ENCODE measurements at regions not wholly inside any gene's neighbourhood (a gene's known extent, or its start where the extent isn't known, plus 50 kb on each side); places are given as distances from the start of the nearest gene placed in this dataset.

DNA sequence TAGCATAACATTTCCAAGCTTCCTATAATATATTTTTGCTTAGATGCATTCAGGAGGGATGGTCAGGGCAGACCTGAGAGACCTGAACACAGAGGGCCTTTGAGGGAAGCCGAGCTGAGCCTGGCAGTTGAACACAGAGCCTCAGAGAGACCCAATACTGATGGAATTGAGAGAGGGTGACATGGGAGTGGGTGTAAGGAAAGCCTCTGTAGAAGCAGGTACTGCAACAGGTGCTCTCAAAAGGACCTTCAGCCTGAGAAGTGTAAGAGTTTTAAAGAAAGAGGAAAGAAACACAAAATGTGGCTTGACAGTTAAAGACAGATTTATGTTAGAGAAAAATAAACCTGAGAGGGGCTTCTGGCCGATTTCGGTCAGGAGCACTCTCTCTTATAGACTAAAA lies 73.9 kb upstream of the PGBD5 start (continued):
- TF ChIP-seq ZNF816 (CRISPR knock-in tag; IDR thresholded peaks at IDR 0.05; ENCODE audit: borderline replicate concordance): no peak
- TF ChIP-seq ELF4 (CRISPR knock-in tag; IDR thresholded peaks at IDR 0.05; ENCODE audit: borderline replicate concordance): no peak
- TF ChIP-seq, protein P1, sequence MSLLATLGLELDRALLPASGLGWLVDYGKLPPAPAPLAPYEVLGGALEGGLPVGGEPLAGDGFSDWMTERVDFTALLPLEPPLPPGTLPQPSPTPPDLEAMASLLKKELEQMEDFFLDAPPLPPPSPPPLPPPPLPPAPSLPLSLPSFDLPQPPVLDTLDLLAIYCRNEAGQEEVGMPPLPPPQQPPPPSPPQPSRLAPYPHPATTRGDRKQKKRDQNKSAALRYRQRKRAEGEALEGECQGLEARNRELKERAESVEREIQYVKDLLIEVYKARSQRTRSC (CRISPR knock-in tag; IDR thresholded peaks at IDR 0.05; ENCODE audit: low read depth): no peak
- TF ChIP-seq HMGA1 (CRISPR knock-in tag; conservative IDR thresholded peaks at IDR 0.05): no peak
- TF ChIP-seq, protein P2, sequence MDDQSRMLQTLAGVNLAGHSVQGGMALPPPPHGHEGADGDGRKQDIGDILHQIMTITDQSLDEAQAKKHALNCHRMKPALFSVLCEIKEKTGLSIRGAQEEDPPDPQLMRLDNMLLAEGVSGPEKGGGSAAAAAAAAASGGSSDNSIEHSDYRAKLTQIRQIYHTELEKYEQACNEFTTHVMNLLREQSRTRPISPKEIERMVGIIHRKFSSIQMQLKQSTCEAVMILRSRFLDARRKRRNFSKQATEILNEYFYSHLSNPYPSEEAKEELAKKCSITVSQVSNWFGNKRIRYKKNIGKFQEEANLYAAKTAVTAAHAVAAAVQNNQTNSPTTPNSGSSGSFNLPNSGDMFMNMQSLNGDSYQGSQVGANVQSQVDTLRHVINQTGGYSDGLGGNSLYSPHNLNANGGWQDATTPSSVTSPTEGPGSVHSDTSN (CRISPR knock-in tag; IDR thresholded peaks at IDR 0.05; ENCODE audit: borderline replicate concordance): no peak
- TF ChIP-seq MYNN (CRISPR knock-in tag; IDR thresholded peaks at IDR 0.05; ENCODE audit: low read depth): no peak
- no peak for TF ChIP-seq ZNF136 (CRISPR knock-in tag; IDR thresholded peaks at IDR 0.05; ENCODE audit: low read depth)
- TF ChIP-seq MTA3 (CRISPR knock-in tag; IDR thresholded peaks at IDR 0.05): no peak
- TF ChIP-seq AGO1 (IDR thresholded peaks at IDR 0.05; ENCODE audit: low read depth, low read length, poor library complexity, severe bottlenecking): no peak
- TF ChIP-seq, protein P3, sequence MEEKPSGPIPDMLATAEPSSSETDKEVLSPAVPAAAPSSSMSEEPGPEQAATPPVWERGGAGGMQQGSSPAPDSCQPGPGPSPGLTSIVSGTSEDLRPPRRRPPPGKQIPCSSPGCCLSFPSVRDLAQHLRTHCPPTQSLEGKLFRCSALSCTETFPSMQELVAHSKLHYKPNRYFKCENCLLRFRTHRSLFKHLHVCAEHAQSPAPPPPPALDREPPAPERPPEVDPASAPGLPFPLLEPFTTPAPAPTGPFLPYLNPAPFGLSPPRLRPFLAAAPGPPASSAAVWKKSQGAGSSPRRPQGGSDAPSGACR (CRISPR knock-in tag; IDR thresholded peaks at IDR 0.05): no peak

DNA sequence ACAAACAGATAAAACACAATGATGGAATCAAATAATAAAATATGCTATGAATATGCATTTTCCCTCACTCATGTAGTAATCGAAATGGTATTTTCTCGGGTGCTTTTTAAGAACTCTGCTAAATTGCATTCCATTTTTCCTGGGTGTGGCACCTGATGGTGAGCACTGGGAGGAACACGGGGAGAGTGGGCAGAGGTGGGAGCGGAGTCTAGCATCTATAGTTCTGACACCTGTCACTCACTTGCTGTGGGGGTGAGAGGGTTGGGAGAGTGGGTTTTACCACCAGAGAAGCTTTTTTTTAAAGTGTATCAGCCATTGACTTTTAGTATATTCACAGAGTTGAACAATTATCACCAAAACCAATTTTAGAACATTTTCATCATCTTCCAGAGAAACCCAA lies 73.4 kb upstream of the PGBD5 start:
- DNase-seq (ENCODE audit: low spot score) (no peak), FAIRE-seq (no peak), ATAC-seq (no peak)
- Histone ChIP-seq H3K4me3 (replicated peaks in 1 of 3; ENCODE audit: insufficient read depth in 1 of 3, low read depth in 2 of 3, low read length in 3 of 3) (no peak overlapping the region), H3K9me3 (ENCODE audit: low read length) (no peaks in the 10 kb centered on the region), H3K36me3 (replicated peaks in 1 of 2; ENCODE audit: control insufficient read depth in 1 of 2, insufficient read depth in 2 of 2, low read length in 2 of 2) (no peaks in the 10 kb centered on the region), H3K4me1 (ENCODE audit: insufficient read depth, low read length) (no peaks in the 10 kb centered on the region), H2AFZ (ENCODE audit: low read length) (no peak overlapping the region), H3K27me3 (ENCODE audit: control insufficient read depth in 1 of 2, insufficient read depth in 2 of 2, low read length in 2 of 2) (peaks cover 0 to 19% of the 10 kb centered on the region in 2 experiments; a peak in 3 of 5 replicates), H3K9ac (ENCODE audit: insufficient read depth, low read depth, low read length) (no peak overlapping the region), H3K4me2 (ENCODE audit: low read depth, low read length) (no peak overlapping the region), H3K27ac (ENCODE audit: extremely low read length, insufficient read depth, low read length) (no peak overlapping the region), H4K20me1 (ENCODE audit: insufficient read depth, low read length) (no peaks in the 10 kb centered on the region), H3K79me2 (ENCODE audit: insufficient read depth, low read length) (no peaks in the 10 kb centered on the region)
- WGBS (ENCODE audit: low lambda C conversion rate): 25% methylated on average over 4 of the region's 4 CpGs
- ChIA-PET POLR2A (no interaction called here), CTCF (ENCODE audit: low intra/inter-chr PET ratio, low total read pairs) (no interaction called here)
- intact Hi-C loops (cut with micrococcal nuclease; ENCODE audit: unreplicated experiment): no loop called here
- BruUV-seq (replicated peaks): no TSS peak
- in situ Hi-C loops (cut with HindIII; ENCODE audit: extremely low pct_ligation_motif_present, low pct_unique_long_range_greater_than_20kb): no loop called here
- TF ChIP-seq U2AF1 (optimal IDR thresholded peaks at IDR 0.05; ENCODE audit: low read depth, low read length) (no peak), CEBPG (CRISPR knock-in tag; IDR thresholded peaks at IDR 0.05) (no peak), RAD21 (CRISPR knock-in tag; IDR thresholded peaks at IDR 0.05) (no peak), KDM1A (CRISPR knock-in tag; IDR thresholded peaks at IDR 0.05) (no peak), ZNF30 (CRISPR knock-in tag; IDR thresholded peaks at IDR 0.05) (no peak), SAFB2 (CRISPR knock-in tag; IDR thresholded peaks at IDR 0.05; ENCODE audit: borderline replicate concordance, low read depth) (no peak)
- TF ChIP-seq, protein P4, sequence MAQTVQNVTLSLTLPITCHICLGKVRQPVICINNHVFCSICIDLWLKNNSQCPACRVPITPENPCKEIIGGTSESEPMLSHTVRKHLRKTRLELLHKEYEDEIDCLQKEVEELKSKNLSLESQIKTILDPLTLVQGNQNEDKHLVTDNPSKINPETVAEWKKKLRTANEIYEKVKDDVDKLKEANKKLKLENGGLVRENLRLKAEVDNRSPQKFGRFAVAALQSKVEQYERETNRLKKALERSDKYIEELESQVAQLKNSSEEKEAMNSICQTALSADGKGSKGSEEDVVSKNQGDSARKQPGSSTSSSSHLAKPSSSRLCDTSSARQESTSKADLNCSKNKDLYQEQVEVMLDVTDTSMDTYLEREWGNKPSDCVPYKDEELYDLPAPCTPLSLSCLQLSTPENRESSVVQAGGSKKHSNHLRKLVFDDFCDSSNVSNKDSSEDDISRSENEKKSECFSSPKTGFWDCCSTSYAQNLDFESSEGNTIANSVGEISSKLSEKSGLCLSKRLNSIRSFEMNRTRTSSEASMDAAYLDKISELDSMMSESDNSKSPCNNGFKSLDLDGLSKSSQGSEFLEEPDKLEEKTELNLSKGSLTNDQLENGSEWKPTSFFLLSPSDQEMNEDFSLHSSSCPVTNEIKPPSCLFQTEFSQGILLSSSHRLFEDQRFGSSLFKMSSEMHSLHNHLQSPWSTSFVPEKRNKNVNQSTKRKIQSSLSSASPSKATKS (CRISPR knock-in tag; IDR thresholded peaks at IDR 0.05): no peak
- TF ChIP-seq, protein P5, sequence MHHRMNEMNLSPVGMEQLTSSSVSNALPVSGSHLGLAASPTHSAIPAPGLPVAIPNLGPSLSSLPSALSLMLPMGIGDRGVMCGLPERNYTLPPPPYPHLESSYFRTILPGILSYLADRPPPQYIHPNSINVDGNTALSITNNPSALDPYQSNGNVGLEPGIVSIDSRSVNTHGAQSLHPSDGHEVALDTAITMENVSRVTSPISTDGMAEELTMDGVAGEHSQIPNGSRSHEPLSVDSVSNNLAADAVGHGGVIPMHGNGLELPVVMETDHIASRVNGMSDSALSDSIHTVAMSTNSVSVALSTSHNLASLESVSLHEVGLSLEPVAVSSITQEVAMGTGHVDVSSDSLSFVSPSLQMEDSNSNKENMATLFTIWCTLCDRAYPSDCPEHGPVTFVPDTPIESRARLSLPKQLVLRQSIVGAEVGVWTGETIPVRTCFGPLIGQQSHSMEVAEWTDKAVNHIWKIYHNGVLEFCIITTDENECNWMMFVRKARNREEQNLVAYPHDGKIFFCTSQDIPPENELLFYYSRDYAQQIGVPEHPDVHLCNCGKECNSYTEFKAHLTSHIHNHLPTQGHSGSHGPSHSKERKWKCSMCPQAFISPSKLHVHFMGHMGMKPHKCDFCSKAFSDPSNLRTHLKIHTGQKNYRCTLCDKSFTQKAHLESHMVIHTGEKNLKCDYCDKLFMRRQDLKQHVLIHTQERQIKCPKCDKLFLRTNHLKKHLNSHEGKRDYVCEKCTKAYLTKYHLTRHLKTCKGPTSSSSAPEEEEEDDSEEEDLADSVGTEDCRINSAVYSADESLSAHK (CRISPR knock-in tag; IDR thresholded peaks at IDR 0.05; ENCODE audit: borderline replicate concordance): no peak

All from HepG2 (cell line).